Spleen (tissue), 11 donors: ENCODE measurements at regions not wholly inside any gene's neighbourhood (a gene's known extent, or its start where the extent isn't known, plus 50 kb on each side); places are given as distances from the start of the nearest gene placed in this dataset.

Source experiments
- DNase-seq: peaks from one replicate; pipeline ENCODE4 v3.0.0-alpha.2; 2020
- H3K27ac ChIP-seq, 8 donors: fragments of 200-600 bp; sonication (generic) in 7 of 8; 1 replicate in 4 of 8; 2 replicates in 4 of 8; pipeline versions ENCODE4 v1.5.0 to v1.8.0; 2016 to 2021; ENCODE audit warnings: inconsistent platforms in 4 of 8, mild to moderate bottlenecking in 4 of 8, moderate library complexity in 1 of 8
- H3K27me3 ChIP-seq, 7 donors: fragments of 200-600 bp; sonication (generic) in 6 of 7; replicated peaks in 1 of 7; 1 replicate in 4 of 7; 2 replicates in 3 of 7; pipeline versions ENCODE4 v1.5.0 to v1.8.0; 2016 to 2021; ENCODE audit warnings: inconsistent platforms in 3 of 7, mild to moderate bottlenecking in 1 of 7
- H3K36me3 ChIP-seq, 6 donors: fragments of 200-600 bp; sonication (generic) in 5 of 6; 1 replicate in 4 of 6; 2 replicates in 2 of 6; pipeline versions ENCODE4 v1.5.0 to v1.8.0; 2016 to 2021; ENCODE audit warnings: inconsistent platforms in 2 of 6
- H3K4me1 ChIP-seq, 6 donors: fragments of 200-600 bp; sonication (generic) in 5 of 6; 1 replicate in 3 of 6; 2 replicates in 3 of 6; pipeline versions ENCODE4 v1.5.0 to v1.8.0; 2016 to 2021; ENCODE audit warnings: inconsistent platforms in 3 of 6
- H3K4me3 ChIP-seq, 8 donors: fragments of 200-600 bp; sonication (generic) in 7 of 8; 1 replicate in 4 of 8; 2 replicates in 4 of 8; pipeline versions ENCODE4 v1.5.0 to v1.8.0; 2016 to 2021; ENCODE audit warnings: inconsistent platforms in 4 of 8, mild to moderate bottlenecking in 4 of 8, moderate library complexity in 2 of 8
- H3K9me3 ChIP-seq, 8 donors: fragments of 200-600 bp; sonication (generic) in 7 of 8; 1 replicate in 4 of 8; 2 replicates in 4 of 8; pipeline versions ENCODE4 v1.5.0 to v1.8.0; 2016 to 2021; ENCODE audit warnings: inconsistent platforms in 4 of 8
- POLR2A ChIP-seq, 3 donors: fragments of 450-650 bp; IDR thresholded peaks; one replicate each; pipeline ENCODE4 v1.5.1; 2017; ENCODE audit warnings: antibody characterized with exemption in 3 of 3, mild to moderate bottlenecking in 1 of 3
- POLR2AphosphoS5 ChIP-seq, 3 donors: sonication (generic); formaldehyde crosslinking; IDR thresholded peaks; one replicate each; pipeline ENCODE4 v1.5.1; 2017; ENCODE audit warnings: antibody characterized with exemption in 3 of 3
- WGBS, 5 donors: extraction: QIAGEN DNeasy Blood & Tissue Kit in 3 of 5; methylation state at CpG; one replicate each; pipeline versions ENCODE4 v1.1.5 to v1.1.7; 2013 to 2018; 5-methylcytosine and 5-hydroxymethylcytosine counted together
- intact Hi-C: fragments of 100-400 bp; cut with DNase I; formaldehyde crosslinking; loops from one replicate; pipeline ENCODE4 v1.15.0; 2023; ENCODE audit warnings: low total_unique reads
- TF ChIP-seq, protein P1 (sequence below), 11 experiments: fragments of 200-600 bp in 7 of 11; fragments of 450-650 bp in 4 of 11; sonication (generic) in 4 of 11; IDR thresholded peaks in 8 of 11; conservative IDR thresholded peaks in 3 of 11; 1 replicate in 7 of 11; 2 replicates in 4 of 11; pipeline versions ENCODE4 v1.4.0 to v1.8.0; 2016 to 2021; ENCODE audit warnings: antibody characterized with exemption in 11 of 11, inconsistent platforms in 4 of 11, mild to moderate bottlenecking in 1 of 11
- donor health status: healthy with polysubstance abuse.
- donor health status: DM: no; HTN: no; CAD: no; lungs with moderate emphysema.
- donor health status: DM: no; HTN: no; CAD: no.
- donor health status: Bipolar disorder and iron deficiency.
- donor health status: healthy.
- donor health status: DM: no; HTN: no; CAD: no.
- donor health status: DM: yes; HTN: yes; CAD: no.

DNA sequence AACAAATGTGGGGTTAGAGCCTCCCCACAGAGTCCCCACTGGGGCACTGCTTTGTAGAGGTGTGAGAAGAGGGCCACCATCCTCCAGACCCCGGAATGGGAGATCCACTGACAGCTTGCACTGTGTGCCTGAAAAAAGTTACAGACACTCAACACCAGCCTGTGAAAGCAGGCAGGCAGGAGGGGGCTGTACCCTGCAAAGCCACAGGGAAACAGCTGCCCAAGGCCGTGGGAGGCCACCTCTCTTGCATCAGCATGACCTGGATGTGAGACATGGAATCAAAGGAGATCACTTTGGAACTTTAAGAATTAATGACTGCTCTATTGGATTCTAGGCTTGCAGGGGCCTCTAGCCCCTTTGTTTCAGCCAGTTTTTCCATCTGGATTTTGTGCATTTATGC, 782.3 kb downstream of the BRINP1 start:
- intact Hi-C loops, result no loop called here
- WGBS, 5 donors, result 37 to 73% (median 63%) methylated on average over 2 of the region's 2 CpGs
- Histone ChIP-seq H3K36me3 (no peaks in the 10 kb centered on the region), H3K4me3 (no peak overlapping the region), H3K27ac (no peak overlapping the region), H3K27me3 (no peaks in the 10 kb centered on the region), H3K4me1 (no peaks in the 10 kb centered on the region), H3K9me3 (peaks cover 0 to 12% (median 0%) of the 10 kb centered on the region in 8 donors)
- peak; percentile 50 for DNase-seq
- TF ChIP-seq, protein P1, sequence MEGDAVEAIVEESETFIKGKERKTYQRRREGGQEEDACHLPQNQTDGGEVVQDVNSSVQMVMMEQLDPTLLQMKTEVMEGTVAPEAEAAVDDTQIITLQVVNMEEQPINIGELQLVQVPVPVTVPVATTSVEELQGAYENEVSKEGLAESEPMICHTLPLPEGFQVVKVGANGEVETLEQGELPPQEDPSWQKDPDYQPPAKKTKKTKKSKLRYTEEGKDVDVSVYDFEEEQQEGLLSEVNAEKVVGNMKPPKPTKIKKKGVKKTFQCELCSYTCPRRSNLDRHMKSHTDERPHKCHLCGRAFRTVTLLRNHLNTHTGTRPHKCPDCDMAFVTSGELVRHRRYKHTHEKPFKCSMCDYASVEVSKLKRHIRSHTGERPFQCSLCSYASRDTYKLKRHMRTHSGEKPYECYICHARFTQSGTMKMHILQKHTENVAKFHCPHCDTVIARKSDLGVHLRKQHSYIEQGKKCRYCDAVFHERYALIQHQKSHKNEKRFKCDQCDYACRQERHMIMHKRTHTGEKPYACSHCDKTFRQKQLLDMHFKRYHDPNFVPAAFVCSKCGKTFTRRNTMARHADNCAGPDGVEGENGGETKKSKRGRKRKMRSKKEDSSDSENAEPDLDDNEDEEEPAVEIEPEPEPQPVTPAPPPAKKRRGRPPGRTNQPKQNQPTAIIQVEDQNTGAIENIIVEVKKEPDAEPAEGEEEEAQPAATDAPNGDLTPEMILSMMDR (IDR thresholded peaks at IDR 0.05 in 8 of 11, conservative IDR thresholded peaks at IDR 0.05 in 3 of 11), result no peak
- TF ChIP-seq POLR2A (IDR thresholded peaks at IDR 0.05) (no peak), POLR2AphosphoS5 (IDR thresholded peaks at IDR 0.05) (no peak)

DNA sequence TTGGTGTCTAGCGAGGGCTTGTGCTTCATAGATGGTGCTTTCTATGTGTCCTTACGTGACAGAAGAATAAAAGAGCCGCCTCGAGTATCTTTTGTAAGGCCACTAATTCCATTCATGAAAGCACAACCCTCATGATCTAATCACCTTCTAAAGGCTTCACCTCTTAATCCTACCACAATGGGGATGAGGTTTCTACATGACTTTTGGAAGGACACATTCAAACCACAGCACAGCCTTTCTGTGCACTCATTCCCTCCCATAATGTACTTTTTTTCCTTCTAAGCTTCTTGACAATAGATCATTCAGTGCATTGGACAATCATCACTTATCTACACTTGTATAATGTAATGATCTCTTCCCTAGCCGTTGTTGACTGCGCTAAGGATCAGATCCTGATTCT, 774.8 kb downstream of the BRINP1 start:
- no peak for TF ChIP-seq POLR2AphosphoS5 (IDR thresholded peaks at IDR 0.05)
- TF ChIP-seq, protein P1 (IDR thresholded peaks at IDR 0.05 in 8 of 11, conservative IDR thresholded peaks at IDR 0.05 in 3 of 11), result no peak
- no peak for TF ChIP-seq POLR2A (IDR thresholded peaks at IDR 0.05)
- H3K4me1 ChIP-seq, result no peaks in the 10 kb centered on the region
- no peaks in the 10 kb centered on the region for H3K36me3 ChIP-seq
- no peak overlapping the region for H3K4me3 ChIP-seq
- no peaks in the 10 kb centered on the region for H3K27me3 ChIP-seq
- WGBS, 5 donors, result 84 to 91% (median 87%) methylated on average over 6 of the region's 6 CpGs
- intact Hi-C loops, result no loop called here
- no peak for DNase-seq
- H3K27ac ChIP-seq, result no peak overlapping the region
- H3K9me3 ChIP-seq, result no peaks in the 10 kb centered on the region

DNA sequence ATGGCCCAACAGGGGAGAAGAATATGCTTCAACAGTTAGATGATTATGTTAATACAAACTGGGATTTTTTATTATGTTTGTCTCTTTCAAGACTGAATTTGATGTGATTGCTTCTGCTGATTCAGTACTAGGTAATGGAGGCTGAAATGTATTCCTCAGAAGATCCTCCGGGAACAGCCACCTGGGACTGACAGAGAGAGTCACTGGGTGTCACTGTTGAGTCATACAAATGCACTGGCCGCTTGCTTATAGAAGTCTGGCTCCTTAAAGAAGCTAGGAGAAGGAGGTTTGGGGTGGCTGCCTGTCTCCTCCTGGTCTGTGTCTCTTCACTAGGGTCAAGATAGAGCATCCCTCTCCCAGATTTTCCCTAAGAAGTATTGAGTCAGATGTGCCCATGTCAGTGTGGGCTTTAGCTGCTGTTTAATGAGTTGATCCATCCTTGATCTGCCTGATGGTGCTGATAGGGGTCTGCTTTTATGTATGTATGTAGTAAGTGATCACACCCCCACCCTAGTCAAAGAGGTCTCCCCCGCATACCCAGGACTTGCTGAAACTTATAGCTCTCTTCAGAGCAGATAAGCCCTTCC, 773.4 kb downstream of the BRINP1 start:
- DNase-seq, result no peak
- Histone ChIP-seq H3K27me3 (no peaks in the 10 kb centered on the region), H3K9me3 (no peaks in the 10 kb centered on the region), H3K36me3 (no peaks in the 10 kb centered on the region), H3K4me3 (no peak overlapping the region), H3K27ac (no peak overlapping the region), H3K4me1 (no peaks in the 10 kb centered on the region)
- TF ChIP-seq POLR2A (IDR thresholded peaks at IDR 0.05) (no peak), POLR2AphosphoS5 (IDR thresholded peaks at IDR 0.05) (no peak)
- TF ChIP-seq, protein P1 (IDR thresholded peaks at IDR 0.05 in 8 of 11, conservative IDR thresholded peaks at IDR 0.05 in 3 of 11), result no peak
- intact Hi-C loops, result no loop called here
- 16 to 41% (median 38%) methylated on average over 3 of the region's 3 CpGs for WGBS, 5 donors

DNA sequence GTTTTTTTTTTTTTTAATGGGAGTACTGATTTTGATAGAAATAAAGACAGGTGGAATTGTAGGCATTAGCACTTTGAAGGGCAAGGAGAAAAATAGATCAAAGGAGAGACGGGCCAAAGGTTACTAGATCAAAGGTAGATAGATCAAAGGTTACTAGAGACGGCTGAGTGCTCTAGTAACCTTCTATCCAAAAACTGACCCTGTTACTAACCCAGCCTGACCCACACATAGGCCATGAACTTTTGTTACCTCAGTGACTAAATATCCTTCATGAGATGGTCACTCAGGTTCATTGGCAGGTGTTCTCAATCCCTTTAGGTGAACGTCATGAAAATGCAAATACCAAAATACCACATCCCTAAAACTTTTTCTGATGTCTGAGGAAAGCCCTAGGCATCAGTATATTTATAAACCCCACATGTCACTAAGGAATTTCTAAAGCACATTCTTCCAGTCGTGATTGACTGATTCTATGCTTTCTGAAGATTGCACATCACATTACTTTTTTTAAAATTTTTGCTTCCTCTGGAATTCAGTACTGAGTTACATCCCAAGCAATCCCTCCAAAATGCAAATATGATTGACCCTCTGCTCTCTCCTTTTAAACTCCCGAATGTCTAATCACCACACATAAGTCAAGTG, 772.7 kb downstream of the BRINP1 start:
- intact Hi-C loops, result no loop called here
- no peaks in the 10 kb centered on the region for H3K4me1 ChIP-seq
- 40 to 62% (median 51%) methylated on average over 5 of the region's 5 CpGs for WGBS, 5 donors

More for the DNA sequence above, 772.7 kb downstream of the BRINP1 start:
- Histone ChIP-seq H3K27me3 (no peaks in the 10 kb centered on the region), H3K27ac (no peak overlapping the region), H3K4me3 (no peak overlapping the region), H3K36me3 (no peaks in the 10 kb centered on the region), H3K9me3 (no peaks in the 10 kb centered on the region)
- no peak for TF ChIP-seq POLR2A (IDR thresholded peaks at IDR 0.05)
- TF ChIP-seq, protein P1 (IDR thresholded peaks at IDR 0.05 in 8 of 11, conservative IDR thresholded peaks at IDR 0.05 in 3 of 11), result no peak
- TF ChIP-seq POLR2AphosphoS5 (IDR thresholded peaks at IDR 0.05), result no peak
- no peak for DNase-seq
